ENCODE measurements at regions not wholly inside any gene's neighbourhood (a gene's known extent, or its start where the extent isn't known, plus 50 kb on each side); places are given as distances from the start of the nearest gene placed in this dataset.

DNA sequence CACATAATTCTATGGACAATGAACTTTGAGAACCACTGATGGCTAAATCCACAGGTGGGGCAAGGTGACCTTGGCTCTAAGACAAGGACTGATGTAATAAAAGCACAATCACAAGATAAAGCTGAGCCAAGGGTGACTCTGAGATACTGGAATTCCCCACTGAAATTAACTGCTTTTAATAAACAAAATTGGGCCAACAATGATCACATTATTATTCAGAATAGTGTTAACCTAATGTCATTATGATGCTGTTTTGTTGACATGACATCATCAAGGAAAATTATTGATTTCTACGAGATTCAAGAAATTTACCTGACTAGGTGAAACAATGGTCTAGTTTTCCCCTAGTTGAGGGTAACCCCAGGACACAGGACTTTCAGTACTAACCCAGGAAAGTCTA is 273.7 kb upstream of the NFIA start:
- Histone ChIP-seq H3K9me3 (ENCODE audit: control insufficient read depth in 4 of 4, low read length in 3 of 4) (peaks cover 0 to 5% (median 0%) of the 10 kb centered on the region in 4 donors), H3K9ac (ENCODE audit: low read depth in 1 of 2, low read length in 2 of 2) (no peak overlapping the region), H3K4me3 (ENCODE audit: low read depth in 1 of 3, low read length in 3 of 3) (no peak overlapping the region), H3K4me1 (ENCODE audit: control insufficient read depth in 4 of 4, insufficient read depth in 4 of 4, low read length in 3 of 4) (no peaks in the 10 kb centered on the region), H3K27ac (ENCODE audit: low read depth in 1 of 2, low read length in 2 of 2) (no peak overlapping the region), H3K36me3 (ENCODE audit: control insufficient read depth in 4 of 4, insufficient read depth in 3 of 4, low read depth in 1 of 4, low read length in 3 of 4) (no peaks in the 10 kb centered on the region), H3K27me3 (ENCODE audit: control insufficient read depth in 4 of 4, insufficient read depth in 4 of 4, low read length in 3 of 4) (no peaks in the 10 kb centered on the region)
- no peak for TF ChIP-seq NR2F2 (IDR thresholded peaks at IDR 0.05)
- no peak for TF ChIP-seq SP1 (IDR thresholded peaks at IDR 0.05)
- no peak for TF ChIP-seq RXRA (IDR thresholded peaks at IDR 0.05)
- TF ChIP-seq JUND (IDR thresholded peaks at IDR 0.05), result no peak
- no peak for TF ChIP-seq RAD21 (IDR thresholded peaks at IDR 0.05)
- no peak for TF ChIP-seq HNF4G (IDR thresholded peaks at IDR 0.05)
- TF ChIP-seq, protein P1, sequence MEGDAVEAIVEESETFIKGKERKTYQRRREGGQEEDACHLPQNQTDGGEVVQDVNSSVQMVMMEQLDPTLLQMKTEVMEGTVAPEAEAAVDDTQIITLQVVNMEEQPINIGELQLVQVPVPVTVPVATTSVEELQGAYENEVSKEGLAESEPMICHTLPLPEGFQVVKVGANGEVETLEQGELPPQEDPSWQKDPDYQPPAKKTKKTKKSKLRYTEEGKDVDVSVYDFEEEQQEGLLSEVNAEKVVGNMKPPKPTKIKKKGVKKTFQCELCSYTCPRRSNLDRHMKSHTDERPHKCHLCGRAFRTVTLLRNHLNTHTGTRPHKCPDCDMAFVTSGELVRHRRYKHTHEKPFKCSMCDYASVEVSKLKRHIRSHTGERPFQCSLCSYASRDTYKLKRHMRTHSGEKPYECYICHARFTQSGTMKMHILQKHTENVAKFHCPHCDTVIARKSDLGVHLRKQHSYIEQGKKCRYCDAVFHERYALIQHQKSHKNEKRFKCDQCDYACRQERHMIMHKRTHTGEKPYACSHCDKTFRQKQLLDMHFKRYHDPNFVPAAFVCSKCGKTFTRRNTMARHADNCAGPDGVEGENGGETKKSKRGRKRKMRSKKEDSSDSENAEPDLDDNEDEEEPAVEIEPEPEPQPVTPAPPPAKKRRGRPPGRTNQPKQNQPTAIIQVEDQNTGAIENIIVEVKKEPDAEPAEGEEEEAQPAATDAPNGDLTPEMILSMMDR (IDR thresholded peaks at IDR 0.05; ENCODE audit: low read depth, low read length, missing input control), result no peak
- TF ChIP-seq, protein P2, sequence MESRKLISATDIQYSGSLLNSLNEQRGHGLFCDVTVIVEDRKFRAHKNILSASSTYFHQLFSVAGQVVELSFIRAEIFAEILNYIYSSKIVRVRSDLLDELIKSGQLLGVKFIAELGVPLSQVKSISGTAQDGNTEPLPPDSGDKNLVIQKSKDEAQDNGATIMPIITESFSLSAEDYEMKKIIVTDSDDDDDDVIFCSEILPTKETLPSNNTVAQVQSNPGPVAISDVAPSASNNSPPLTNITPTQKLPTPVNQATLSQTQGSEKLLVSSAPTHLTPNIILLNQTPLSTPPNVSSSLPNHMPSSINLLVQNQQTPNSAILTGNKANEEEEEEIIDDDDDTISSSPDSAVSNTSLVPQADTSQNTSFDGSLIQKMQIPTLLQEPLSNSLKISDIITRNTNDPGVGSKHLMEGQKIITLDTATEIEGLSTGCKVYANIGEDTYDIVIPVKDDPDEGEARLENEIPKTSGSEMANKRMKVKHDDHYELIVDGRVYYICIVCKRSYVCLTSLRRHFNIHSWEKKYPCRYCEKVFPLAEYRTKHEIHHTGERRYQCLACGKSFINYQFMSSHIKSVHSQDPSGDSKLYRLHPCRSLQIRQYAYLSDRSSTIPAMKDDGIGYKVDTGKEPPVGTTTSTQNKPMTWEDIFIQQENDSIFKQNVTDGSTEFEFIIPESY (IDR thresholded peaks at IDR 0.05), result no peak
- no peak for TF ChIP-seq GABPA (IDR thresholded peaks at IDR 0.05 in 1 of 2, conservative IDR thresholded peaks at IDR 0.05 in 1 of 2)
- no peak for TF ChIP-seq TAF1 (conservative IDR thresholded peaks at IDR 0.05)
- TF ChIP-seq HNF4A (conservative IDR thresholded peaks at IDR 0.05), result no peak
- TF ChIP-seq, protein P3, sequence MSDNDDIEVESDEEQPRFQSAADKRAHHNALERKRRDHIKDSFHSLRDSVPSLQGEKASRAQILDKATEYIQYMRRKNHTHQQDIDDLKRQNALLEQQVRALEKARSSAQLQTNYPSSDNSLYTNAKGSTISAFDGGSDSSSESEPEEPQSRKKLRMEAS (IDR thresholded peaks at IDR 0.05), result no peak
- TF ChIP-seq FOXA1 (IDR thresholded peaks at IDR 0.05), result no peak
- TF ChIP-seq YY1 (IDR thresholded peaks at IDR 0.05), result no peak
- TF ChIP-seq FOXA2 (IDR thresholded peaks at IDR 0.05), result no peak
- TF ChIP-seq, protein P4, sequence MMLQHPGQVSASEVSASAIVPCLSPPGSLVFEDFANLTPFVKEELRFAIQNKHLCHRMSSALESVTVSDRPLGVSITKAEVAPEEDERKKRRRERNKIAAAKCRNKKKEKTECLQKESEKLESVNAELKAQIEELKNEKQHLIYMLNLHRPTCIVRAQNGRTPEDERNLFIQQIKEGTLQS (IDR thresholded peaks at IDR 0.05), result no peak
- TF ChIP-seq, protein P5, sequence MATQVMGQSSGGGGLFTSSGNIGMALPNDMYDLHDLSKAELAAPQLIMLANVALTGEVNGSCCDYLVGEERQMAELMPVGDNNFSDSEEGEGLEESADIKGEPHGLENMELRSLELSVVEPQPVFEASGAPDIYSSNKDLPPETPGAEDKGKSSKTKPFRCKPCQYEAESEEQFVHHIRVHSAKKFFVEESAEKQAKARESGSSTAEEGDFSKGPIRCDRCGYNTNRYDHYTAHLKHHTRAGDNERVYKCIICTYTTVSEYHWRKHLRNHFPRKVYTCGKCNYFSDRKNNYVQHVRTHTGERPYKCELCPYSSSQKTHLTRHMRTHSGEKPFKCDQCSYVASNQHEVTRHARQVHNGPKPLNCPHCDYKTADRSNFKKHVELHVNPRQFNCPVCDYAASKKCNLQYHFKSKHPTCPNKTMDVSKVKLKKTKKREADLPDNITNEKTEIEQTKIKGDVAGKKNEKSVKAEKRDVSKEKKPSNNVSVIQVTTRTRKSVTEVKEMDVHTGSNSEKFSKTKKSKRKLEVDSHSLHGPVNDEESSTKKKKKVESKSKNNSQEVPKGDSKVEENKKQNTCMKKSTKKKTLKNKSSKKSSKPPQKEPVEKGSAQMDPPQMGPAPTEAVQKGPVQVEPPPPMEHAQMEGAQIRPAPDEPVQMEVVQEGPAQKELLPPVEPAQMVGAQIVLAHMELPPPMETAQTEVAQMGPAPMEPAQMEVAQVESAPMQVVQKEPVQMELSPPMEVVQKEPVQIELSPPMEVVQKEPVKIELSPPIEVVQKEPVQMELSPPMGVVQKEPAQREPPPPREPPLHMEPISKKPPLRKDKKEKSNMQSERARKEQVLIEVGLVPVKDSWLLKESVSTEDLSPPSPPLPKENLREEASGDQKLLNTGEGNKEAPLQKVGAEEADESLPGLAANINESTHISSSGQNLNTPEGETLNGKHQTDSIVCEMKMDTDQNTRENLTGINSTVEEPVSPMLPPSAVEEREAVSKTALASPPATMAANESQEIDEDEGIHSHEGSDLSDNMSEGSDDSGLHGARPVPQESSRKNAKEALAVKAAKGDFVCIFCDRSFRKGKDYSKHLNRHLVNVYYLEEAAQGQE (IDR thresholded peaks at IDR 0.05), result no peak
- 75% methylated on average over 1 of the region's 1 CpG for WGBS
- no peak for DNase-seq (ENCODE audit: low spot score)

DNA sequence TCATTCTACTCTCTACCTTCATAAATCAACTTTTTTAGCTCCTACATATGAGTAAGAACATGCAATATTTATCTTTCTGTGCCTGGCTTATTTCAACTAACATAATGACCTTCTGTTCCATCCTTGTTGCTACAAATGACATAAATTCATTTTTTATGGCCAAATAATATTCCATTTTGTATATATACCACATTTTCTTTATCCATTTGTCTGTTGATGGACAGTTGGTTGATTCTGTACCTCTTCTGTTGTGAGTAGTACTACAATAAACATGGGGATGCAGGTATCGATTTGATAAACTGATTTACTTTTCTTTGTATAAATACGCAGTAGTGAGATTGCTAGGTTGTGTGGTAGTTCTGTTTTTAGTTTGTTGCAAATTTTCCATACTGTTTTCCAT is 279.5 kb upstream of the NFIA start:
- Histone ChIP-seq H3K9ac (ENCODE audit: low read depth in 1 of 2, low read length in 2 of 2) (no peak overlapping the region), H3K9me3 (ENCODE audit: control insufficient read depth in 4 of 4, low read length in 3 of 4) (peaks cover 0 to 5% (median 0%) of the 10 kb centered on the region in 4 donors), H3K36me3 (ENCODE audit: control insufficient read depth in 4 of 4, insufficient read depth in 3 of 4, low read depth in 1 of 4, low read length in 3 of 4) (no peaks in the 10 kb centered on the region), H3K4me1 (ENCODE audit: control insufficient read depth in 4 of 4, insufficient read depth in 4 of 4, low read length in 3 of 4) (no peaks in the 10 kb centered on the region), H3K27ac (ENCODE audit: low read depth in 1 of 2, low read length in 2 of 2) (no peak overlapping the region), H3K27me3 (ENCODE audit: control insufficient read depth in 4 of 4, insufficient read depth in 4 of 4, low read length in 3 of 4) (no peaks in the 10 kb centered on the region), H3K4me3 (ENCODE audit: low read depth in 1 of 3, low read length in 3 of 3) (no peak overlapping the region)
- DNase-seq (ENCODE audit: low spot score), result no peak
- WGBS, result 98% methylated on average over 2 of the region's 2 CpGs
- TF ChIP-seq, protein P1 (IDR thresholded peaks at IDR 0.05; ENCODE audit: low read depth, low read length, missing input control), result no peak
